Fibroblast of skin of scalp (primary cell): ENCODE measurements at regions not wholly inside any gene's neighbourhood (a gene's known extent, or its start where the extent isn't known, plus 50 kb on each side); places are given as distances from the start of the nearest gene placed in this dataset.

Experiments
- DNase-seq: peaks from one replicate; pipeline ENCODE4 v3.0.0-alpha.2; 2013

DNA sequence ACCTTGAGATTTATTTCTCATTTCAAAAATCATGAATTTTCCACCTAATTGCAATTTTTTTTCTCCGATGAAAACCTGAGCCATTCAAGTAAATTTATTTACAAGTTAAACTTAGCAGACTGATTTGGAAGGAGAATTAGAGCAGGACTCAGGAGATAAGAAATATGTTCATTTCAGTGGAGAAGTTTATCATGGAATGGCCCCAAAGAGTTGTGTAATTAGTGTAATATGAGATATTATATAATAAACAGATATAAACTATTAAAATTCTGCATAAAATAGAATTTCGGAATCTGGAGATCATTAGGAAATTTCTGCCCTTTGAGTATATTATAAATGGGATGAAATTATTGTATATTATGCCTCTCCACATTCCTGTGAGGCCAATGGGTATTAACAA, 596.8 kb downstream of the QKI start:
- no peak for DNase-seq

DNA sequence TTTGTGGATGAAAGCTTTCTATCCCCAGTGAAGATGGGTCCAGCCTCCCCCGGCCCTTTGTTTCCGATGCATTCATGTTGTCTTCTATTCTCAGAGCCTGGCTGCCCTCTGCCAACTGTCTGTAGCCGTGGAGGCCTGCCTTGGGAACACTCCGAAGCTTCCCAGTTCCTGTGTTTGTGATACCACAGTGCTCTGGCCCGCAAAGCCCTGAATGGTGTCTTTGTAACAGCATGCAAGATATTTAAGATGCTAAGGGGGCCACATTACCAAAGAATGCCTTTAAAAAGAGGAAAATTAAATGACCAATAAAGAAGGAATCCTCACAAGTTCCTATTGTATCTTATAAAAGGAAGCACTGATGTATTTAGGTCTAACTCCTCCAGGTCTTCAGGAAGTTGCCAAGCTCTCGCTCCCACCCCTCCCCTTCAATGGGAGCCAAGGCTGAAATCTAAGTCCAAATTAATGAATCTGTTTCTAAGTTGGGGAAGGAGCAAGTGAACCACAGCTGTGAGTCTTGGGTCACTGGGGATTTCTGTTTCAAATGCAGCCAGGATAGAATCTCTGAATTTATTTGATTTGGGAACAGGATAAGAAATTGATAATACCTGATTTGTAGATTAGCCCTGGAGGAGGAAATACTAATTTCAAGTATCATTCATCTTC, 596.1 kb downstream of the QKI start:
- DNase-seq: no peak

GRCh38 chr6:164008902-164009301, 594.4 kb downstream of the QKI start:
- no peak for DNase-seq

DNA sequence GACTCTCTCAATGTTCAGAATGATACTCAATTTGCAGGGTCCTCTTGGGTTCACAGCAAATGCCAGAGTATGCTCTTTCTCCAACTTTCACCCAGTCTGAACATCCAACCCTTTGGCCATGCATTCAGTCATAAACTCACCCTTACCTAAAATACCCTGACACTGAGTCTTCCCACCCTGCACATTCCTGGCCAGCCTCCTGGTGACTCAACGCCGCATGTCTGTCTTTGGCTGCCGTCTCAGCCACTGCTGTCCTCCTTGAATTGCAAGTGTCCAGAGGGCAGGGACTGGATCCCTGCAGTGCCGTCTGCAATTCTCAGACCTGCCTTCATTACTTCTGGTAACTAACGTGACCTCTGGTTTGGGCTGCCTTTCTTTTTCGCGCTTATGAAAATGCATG, 593.4 kb downstream of the QKI start:
- no peak for DNase-seq

- no peak for DNase-seq
Measured at GRCh38 chr6:164006459-164006858, 591.9 kb downstream of the QKI start.

DNA sequence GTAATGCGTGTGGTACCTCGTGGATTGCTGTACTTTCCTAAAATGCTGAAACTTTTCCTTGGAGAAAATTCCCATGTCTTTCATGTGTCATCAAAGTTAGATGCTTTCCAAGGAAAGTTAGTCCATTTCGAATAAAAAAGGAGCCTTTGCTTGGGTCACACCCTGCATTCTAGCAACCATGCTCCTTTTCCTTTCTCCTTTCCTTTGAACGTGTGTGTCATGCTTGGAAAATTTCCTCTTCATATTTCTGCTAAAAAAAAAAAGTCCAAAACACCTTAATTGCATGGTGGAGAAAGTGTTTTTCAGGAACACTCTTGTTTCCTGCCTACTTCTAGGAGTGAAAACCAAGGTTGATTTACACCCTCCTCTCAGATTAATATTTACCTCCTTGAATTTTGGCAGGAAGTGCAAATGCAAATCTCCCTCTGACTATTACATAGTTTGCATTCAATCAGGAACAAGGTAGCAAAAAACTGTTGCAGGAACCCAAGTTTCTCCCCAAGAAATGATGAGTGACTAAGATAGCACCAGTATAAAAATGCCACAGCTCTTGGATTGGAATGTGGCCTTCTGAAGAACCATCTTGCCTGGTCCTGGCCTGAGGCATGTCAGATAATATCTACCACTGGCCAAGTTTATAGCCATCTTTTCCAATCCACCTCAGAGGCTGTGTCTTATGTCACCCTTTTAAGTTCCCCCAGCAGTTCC, 590.6 kb downstream of the QKI start:
- DNase-seq: no peak

DNA sequence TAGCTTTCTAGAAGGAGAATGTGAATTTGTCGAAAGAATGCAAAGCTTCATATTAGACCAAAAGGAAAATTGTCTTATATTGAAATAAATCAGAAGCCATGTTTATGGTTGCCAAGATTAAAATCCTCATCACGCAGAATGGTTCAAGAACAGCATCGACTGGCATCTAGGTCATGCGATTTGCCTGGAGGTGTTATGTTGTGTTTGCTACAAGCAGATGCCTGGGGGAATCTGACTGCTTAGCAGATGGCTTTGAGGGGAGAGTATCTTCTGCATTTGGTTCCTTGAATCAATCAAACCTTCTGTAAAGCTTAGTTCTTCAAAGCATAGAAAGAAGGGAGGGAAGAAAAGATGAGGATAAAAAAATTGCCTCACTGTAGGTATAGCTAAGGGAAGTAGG, 585.8 kb downstream of the QKI start:
- no peak for DNase-seq

GRCh38 chr6:163999475-164000125, 585.1 kb downstream of the QKI start:
- DNase-seq: no peak

DNA sequence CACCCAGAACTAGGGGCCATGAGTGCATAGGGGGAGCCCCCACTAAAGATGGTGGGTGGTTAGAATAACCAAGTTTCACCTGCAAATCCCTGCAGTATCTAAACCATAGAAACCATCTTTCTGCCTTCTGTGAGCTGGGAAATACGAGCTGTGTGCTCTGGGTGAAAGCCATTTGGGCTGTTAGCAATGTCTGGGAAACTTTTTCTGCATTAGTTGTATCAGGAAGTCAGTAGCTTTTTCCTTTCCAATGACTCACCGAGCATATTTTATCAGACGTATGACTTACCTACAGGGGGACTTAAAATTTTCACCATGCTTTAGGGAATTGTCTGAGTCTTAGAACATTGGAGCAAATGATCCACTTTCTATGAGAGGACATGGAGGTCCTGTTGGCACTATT, 584.0 kb downstream of the QKI start:
- no peak for DNase-seq

DNA sequence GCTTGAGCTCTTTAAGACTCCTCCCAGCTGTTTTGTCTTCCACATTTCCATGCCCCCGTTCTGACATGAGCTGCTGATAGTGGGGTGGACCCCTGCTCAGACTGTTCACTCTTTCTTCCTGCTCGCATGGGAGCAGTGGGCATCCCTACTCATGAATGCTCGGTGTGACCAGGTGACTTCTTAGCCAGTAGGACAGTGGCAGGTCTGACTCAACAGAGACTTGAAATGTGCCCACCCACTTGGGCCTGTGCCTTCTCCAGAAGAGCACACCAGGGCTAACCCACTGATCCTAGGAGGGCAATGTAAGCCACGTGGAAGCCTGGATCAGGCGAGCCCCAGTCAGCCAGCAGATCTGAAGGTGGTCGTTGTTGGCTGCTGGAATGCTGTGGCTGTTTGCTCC, 582.0 kb downstream of the QKI start:
- no peak for DNase-seq

DNA sequence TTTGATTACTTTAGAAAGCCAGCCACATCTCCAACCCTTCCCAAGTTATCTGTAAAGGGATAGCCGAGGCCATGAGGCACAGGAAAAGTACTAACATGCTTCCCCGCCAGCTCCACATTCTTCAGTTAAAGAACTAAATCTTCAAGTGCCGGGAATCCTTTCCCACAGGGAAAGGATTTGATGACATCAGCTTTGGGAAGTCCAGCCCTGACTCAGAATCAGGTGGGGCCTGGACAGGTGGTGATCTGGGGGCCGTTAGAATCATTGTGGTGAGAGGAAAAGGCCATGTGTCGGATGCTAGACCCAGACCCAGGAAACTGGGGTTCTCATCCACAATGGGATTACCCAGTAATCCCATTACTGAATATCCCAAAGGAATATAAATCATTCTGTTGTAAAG, 580.0 kb downstream of the QKI start:
- DNase-seq: no peak

DNA sequence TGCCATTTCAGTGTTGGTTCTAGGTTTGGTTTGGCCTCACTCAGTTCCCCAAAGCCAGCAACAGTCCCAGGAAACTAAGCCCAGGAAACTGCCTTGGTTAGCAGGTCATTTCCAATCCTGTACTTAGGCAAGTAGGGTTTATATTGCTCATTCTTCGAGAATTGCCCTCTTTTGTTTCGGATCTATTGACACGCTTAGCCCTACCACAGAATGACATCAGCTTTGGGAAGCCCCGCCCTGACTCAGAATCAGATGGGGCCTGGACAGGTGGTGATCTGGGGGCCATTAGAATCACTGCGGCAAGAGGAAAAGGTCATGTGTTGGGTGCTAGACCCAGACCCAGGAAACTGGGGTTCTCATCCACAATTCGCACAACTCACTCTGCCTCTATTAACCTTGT, 578.2 kb downstream of the QKI start:
- no peak for DNase-seq

DNA sequence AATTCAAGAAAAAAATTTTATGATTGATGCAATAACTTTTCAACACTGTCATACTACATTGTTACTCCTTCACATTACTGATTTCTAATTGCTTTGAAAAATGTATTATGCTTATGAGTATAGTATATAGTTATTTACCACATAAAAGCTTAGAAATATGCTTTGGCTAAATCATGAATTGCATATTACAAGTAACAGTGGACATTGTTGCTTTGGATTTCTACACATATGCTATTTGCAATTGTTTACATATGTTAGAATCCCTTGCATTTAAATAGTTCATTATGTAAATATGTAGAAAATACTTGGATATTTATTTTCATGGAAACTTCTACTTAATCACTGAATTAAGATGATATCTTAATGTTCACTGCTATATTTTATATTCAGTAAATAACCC, 577.5 kb downstream of the QKI start:
- DNase-seq: no peak

DNA sequence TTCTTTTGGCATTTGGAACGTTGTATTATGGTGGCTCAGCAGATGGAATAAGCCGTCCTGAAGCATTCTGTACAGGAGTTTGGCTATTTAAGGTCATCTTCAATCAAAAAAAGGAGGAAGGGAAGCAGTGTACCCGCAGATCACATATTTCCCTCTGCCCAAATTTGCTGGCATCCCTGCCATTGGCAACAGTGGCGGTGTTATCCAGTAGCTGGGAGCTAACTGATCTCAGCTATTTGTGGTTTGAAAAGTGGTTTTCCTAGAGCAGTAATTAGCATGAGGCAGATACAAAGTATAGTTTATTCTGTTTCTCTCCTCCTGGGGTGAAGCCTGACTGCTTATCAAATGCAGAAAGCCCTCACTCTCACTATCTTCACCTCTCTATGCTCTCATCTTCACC, 576.8 kb downstream of the QKI start:
- DNase-seq: no peak

GRCh38 chr6:163986313-163986712, 571.8 kb downstream of the QKI start:
- DNase-seq: no peak

DNA sequence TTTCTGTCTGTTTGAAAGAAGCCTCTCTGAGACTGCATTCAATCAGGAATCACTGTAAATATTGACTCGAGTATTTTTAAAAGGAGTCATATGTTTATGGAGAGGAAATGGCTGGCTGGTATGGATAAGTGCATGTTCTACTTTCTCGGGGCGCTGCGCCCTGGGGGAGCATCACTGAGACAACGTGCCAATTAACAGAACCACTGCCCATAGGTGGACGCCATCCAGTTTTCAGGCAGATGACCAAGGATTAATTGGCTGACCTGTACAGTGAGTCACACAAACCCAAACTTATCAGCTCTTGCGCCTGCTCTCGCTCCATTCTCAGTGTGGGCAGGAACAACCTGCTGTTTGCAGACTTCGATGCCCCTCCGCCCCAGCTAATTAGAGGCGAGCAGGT, 571.2 kb downstream of the QKI start:
- no peak for DNase-seq

GRCh38 chr6:163985040-163985439, 570.5 kb downstream of the QKI start:
- DNase-seq: no peak

GRCh38 chr6:163984124-163984936, 569.8 kb downstream of the QKI start:
- DNase-seq: peak; percentile 22

DNA sequence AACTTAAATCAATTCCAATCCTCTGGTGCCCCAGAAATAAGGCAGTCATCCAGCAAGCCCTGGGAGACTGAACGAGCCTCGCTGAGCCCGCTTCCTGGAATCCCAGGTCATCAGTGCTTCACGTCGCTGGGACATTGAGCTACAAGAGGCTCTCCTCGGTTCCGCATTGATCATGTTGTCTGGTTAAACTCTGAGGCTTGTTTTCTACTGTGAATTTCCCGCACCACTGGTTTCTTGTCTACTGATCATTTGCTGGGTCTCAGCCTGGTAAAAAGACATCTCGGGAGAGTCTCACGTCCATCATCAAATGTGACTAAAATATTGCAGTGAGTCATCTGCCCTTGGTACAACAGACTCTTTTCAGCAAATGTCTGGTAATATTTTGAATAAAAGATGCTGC, 569.2 kb downstream of the QKI start:
- DNase-seq: no peak

DNA sequence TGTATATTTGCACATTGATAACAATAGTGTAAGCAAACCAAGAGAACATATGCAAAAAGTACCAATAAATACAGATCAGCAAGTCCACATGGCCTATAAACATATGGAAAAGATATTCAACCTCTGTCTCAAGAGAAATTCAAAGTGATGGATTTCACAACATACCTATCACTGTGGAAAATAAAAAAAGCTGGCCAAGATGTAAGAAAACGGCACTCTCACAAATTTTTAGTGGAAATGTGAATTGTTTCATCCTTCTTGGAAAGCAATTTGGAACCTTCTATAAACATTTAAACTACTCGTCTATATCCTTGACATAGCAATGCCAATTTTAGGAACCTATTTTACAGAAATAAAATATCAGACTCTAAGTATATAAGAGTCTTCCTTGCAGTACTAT, 559.8 kb downstream of the QKI start:
- DNase-seq: no peak

GRCh38 chr6:163971841-163972838, 557.6 kb downstream of the QKI start:
- no peak for DNase-seq
